GM18909 (cell line): ENCODE measurements at regions not wholly inside any gene's neighbourhood (a gene's known extent, or its start where the extent isn't known, plus 50 kb on each side); places are given as distances from the start of the nearest gene placed in this dataset.
A peak's percentile ranks its signal among the peaks of the same experiment; 100 is the strongest.
"Not testable (repeated sequence)": the region's sequence is repeated elsewhere in the genome, so short reads cannot be mapped to it uniquely, and the experiment has no call there.

ENCODE experiments used
- ATAC-seq: cut with Tn5 transposase; IDR thresholded peaks from one replicate; pipeline ENCODE4 v1.9.1; 2021; ENCODE audit warnings: mild to moderate bottlenecking; ENCODE audit not compliant: unreplicated experiment, poor library complexity

GRCh38 chr2:122799391-122799790 lies 1043.9 kb downstream of the TSN start:
- ATAC-seq = no peak

DNA sequence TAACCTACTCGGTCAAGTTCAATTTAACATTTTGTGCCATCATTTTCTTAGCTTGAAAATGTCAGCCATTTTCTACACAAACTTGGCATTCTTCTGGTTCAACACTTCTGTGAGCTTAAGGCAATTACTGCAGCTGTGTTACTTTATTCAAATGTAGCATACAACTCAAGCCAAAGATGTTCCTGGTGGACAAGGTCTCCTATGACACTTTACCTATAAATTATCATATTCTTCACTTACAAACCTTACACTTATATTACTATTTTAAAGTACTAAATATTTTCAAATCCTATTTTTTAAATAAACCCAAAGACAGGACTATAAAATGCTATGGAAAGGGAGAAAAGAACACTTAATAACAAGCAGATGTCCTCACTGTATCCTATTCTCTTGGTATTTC lies 1045.3 kb downstream of the TSN start:
- ATAC-seq = no peak

DNA sequence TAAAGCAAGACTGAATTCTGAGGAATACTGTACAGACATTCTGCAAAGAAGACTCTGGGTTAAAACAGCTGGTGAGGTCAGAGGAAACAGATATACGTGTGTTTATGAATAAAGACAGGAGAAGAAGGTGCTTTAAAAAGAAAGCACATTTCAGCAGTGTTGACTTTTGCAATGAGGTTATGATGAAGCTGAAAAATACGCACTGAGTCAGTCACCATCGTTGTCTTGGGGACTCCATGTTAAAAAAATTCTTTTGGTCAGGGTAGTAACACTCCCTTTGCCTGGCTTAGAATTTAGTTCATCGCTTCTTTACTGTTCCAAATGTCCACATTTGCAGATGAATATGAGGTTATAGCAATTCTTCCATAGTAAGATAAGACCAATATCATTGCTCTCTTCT lies 1049.0 kb downstream of the TSN start:
- no peak for ATAC-seq

DNA sequence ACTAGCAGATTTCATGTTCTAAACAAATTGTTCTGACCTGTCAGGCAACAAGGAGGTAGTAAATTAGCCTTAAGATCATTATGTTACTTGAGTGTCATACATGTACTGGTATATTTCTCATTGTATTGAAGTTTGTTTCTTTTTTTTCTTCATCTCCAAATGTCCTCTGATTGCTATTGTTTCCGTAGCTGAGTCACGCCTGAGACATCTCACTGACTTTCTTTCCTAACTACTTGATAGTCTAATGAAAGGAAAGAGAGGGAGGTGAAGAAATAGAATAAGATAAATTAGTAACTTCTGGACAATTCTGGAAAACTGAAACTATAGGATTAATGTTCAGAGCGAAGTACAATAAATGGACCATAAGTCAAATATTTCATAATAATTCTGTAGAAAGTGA lies 1049.9 kb downstream of the TSN start:
- ATAC-seq = no peak

DNA sequence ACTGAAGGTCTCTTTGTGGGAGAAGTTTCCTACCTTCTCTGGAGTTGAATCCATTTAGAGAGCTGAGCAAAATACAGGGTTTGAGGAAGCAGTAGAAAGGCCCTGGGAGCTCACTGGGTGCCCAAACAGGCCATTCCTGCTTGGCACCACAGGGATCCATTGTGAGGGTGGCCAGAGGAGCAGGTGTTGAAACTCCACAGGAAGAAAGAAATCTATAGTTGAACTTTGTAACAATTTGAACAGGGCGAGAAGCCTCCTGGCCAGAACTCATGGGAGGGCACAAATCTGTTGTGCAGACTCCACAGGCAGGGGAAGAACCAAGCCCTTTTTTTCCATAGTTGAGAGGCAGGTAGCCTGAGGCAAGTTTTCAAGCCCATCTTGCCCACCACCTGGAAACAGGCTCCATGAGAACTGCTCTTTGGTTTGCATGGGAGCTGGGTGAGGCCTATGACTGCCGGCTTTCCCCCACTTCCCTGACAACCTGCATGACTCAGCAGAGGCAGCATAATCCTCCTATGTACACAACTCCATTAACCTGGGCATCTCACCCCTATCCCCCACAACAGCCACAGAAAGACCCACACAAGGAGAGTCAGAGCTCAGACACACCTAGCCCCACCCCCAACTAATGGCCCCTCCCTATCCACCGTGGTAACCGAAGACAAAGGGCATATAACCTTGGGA lies 1053.0 kb downstream of the TSN start:
- ATAC-seq = no peak

GRCh38 chr2:122812214-122812613 lies 1056.8 kb downstream of the TSN start:
- not testable (repeated sequence) for ATAC-seq

- no peak for ATAC-seq
Measured at GRCh38 chr2:122815120-122815519, 1059.7 kb downstream of the TSN start.

DNA sequence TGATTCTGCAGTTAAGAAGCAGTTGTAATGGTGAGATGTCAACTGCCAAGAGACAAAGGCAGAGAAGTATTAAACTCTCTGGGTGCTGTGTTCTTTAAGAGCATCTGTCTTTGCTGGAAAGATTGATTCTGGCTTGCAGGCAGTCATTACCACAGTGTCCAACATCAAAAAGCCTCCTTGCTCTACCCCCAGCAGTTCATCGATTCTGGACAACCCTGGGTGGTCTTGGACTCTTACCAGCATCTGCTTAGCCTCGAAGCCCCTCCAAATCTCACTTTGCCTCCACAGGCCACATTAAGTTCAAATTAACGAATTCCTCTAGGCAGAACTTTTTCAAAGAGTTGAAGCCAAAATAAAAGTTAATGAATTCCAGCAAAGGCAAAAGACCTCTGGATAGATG lies 1061.4 kb downstream of the TSN start:
- ATAC-seq = no peak

DNA sequence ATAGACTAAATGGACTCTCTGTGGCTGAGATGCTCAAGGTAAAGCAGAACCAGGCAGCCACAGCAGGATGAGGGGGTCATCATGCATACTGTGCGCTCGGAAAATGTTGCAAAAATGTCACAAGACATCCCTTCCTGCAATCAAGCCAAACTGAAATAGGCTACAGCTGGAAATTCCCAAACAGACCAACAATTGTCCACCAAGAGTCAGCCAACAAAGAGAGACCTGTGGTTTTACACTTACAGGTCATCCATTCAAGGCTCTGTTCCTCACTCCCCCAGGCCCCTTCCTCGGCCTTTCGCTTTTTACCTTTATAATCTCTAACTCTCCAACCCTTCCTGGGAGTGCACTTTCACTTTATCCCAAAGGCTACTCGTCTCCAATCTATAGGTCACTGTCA lies 1066.9 kb downstream of the TSN start:
- ATAC-seq = no peak

- ATAC-seq = no peak
Measured at GRCh38 chr2:122830157-122830556, 1074.7 kb downstream of the TSN start.

- ATAC-seq = no peak
Measured at GRCh38 chr2:122831649-122832048, 1076.2 kb downstream of the TSN start.

DNA sequence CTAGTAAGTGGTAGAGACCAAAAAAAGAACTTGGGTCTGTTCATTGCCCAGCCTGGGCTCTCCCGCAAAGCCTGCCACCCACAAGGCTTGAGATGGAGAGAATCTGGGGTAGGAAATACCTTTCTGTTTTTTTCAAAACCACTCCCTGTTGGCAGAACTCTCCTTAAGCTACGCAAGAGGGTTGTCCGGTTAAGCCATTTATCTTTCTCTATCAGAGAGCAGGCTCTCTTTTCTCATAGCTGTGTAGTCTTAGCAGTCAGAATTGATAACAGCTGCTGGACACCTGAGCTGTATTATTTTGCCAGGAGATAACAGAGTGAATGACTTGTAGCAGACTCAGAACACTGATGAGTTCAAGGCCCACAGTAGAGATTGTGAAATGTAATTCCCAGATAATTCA lies 1088.1 kb downstream of the TSN start:
- no peak for ATAC-seq

DNA sequence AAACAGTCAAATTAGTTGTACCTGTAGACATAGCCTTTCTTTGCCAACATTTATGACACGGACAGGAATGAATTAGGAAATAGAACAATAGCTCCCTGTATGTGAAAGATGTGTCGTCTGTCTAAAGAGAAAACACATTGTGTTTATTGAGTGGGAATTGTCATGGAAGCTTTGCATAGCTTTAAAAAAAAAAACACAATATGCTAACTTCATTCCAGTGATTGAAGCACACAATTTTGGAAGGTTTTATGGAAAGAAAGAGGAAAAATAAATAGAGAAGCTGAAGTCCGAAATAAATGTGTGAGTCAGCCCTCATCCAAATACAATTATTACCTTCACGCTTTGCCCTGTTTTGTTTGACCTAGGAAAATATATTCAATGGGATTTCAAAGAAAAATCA lies 1095.7 kb downstream of the TSN start:
- ATAC-seq = no peak

GRCh38 chr2:122851972-122852531 lies 1096.6 kb downstream of the TSN start:
- no peak for ATAC-seq

DNA sequence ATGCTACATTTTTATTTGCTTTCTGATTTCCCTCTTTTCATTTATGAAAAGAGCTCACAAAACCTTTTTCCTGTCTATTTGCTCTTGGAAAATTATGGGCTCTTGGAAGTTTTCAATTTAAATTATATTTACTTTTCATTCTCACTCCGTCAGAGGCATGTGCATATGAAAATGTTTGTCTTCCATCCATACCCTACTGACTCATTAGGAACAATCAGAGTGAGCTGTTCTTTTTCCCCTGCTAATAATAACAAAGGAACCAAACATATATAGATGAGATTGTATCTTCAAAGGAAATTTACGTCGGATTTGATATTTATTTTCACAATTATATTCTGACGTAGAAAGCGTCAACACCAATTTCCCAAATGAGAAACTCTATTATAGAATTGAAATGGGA lies 1101.2 kb downstream of the TSN start:
- no peak for ATAC-seq

DNA sequence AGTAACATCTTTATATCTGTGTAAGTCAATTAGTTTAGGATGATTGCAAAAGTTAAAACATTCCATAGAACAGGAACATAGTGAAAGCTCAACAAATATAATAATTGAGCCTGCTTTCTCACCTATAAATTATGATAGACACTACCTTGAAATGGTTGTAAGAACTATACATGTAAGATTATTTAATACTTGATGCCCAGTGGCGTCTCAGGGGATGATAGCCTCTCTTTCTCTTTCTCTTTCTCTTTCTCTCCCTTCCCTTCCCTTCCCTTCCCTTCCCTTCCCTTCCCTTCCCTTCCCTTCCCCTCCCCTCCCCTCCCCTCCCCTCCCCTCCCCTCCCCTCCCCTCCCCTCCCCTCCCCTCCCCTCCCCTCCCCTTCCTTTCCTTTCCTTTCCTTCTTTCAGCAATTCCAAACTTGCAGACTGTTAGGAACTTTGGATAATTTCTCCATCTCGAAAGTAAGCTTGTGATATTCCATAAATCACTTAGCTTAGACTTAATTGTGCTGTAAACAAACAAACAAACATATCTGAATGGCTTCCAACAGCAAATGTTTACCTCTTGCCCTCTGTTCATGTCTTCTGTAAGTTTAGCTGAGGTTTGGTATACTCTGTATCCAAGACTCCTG lies 1102.7 kb downstream of the TSN start:
- ATAC-seq = no peak

- no peak for ATAC-seq
Measured at GRCh38 chr2:122858813-122859212, 1103.4 kb downstream of the TSN start.

GRCh38 chr2:122859260-122859659 lies 1103.8 kb downstream of the TSN start:
- no peak for ATAC-seq

DNA sequence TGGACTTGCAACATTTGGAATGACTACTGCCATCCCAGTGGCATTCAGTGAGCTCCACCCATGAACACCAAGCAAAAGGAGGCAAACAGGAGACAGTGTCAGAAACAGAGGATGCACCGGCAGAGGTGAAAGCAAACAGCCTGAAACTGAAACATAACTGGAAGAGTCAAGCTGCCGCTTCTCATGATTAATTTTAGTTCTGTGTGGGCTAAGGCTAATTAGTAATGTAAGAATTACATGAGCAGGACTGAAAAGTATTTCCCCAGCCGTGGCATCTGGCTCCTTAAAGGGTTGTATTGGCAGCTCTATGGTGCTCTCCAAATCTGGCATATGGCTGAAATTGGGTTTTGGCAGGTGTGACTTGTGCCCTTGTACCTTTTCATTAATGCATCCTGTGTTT lies 1108.1 kb downstream of the TSN start:
- ATAC-seq = peak; percentile 70

GRCh38 chr2:122864728-122865127 lies 1109.3 kb downstream of the TSN start:
- no peak for ATAC-seq

GRCh38 chr2:122866095-122866494 lies 1110.6 kb downstream of the TSN start:
- ATAC-seq = no peak

DNA sequence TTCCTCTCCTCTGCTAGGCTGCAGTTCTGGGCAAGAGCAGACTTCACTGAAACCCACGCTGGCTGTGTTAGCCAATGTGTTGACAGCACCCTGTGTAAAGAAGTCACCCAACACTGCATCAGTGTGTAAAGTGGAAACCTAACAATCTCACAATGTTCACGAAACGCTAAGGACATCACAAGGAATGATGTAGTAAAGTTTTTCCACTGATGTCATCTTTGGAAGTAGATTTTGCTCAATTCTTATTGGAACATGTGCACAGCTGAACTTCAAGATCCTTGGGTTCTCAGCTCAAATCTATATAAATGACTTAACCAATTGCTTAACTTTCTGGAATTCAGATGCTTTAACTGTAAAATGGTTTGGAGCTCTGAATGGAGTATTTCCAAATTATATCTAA lies 1112.5 kb downstream of the TSN start:
- ATAC-seq = no peak
